ENCODE measurements at regions not wholly inside any gene's neighbourhood (a gene's known extent, or its start where the extent isn't known, plus 50 kb on each side); places are given as distances from the start of the nearest gene placed in this dataset.
A peak's percentile ranks its signal among the peaks of the same experiment; 100 is the strongest.

- H2AFZ ChIP-seq (ENCODE audit: low read length), result no peak overlapping the region
- peak overlapping the region; percentile 77 for H3K4me2 ChIP-seq (ENCODE audit: low read length)
- H3K9me2 ChIP-seq (replicated peaks; ENCODE audit: low read length), result no peaks in the 10 kb centered on the region
- ATAC-seq (peak; percentile 95), DNase-seq (peak; percentile 96)
- peak overlapping the region; percentile 33; the same call in 1 of the 2 replicates for H3K4me3 ChIP-seq (ENCODE audit: low read length)
- CTCF ChIA-PET, result interaction anchor here (0.6 kb wide), 1 partner anchor 111 kb away, joined by 3 read pairs; no protein-coding TSS in a partner anchor
- H3K36me3 ChIP-seq (ENCODE audit: low read depth, low read length), result no peaks in the 10 kb centered on the region
- H3K9me3 ChIP-seq (ENCODE audit: low read length), result no peaks in the 10 kb centered on the region
- H3K79me2 ChIP-seq (ENCODE audit: low read length), result no peaks in the 10 kb centered on the region
- POLR2A ChIA-PET (ENCODE audit: unreplicated experiment), result interaction anchor here (0.7 kb wide), 1 partner anchor 58 kb away, joined by 3 read pairs; no protein-coding TSS in a partner anchor
- intact Hi-C loops (cut with micrococcal nuclease), result loop anchor here (1.0 kb wide), 1 partner anchor 8 kb away; no protein-coding TSS in a partner anchor
- TF ChIP-seq EZH2phosphoT487 (IDR thresholded peaks at IDR 0.05; ENCODE audit: borderline replicate concordance, low read length), result no peak
- no peak for TF ChIP-seq EZH2 (IDR thresholded peaks at IDR 0.05; ENCODE audit: low read length, unreplicated experiment)
- TF ChIP-seq CTCF (conservative IDR thresholded peaks at IDR 0.05; ENCODE audit: low read depth, low read length), result no peak
- TSS peak; percentile 88 for BruUV-seq (replicated peaks)
- peak overlapping the region; percentile 68 for H3K9ac ChIP-seq (ENCODE audit: low read length)
- H3K27me3 ChIP-seq (ENCODE audit: low read length), result no peaks in the 10 kb centered on the region
- H4K20me1 ChIP-seq (ENCODE audit: low read length), result no peaks in the 10 kb centered on the region
- H3K4me1 ChIP-seq (ENCODE audit: insufficient read depth, low read length), result peaks cover 27% of the 10 kb centered on the region
- H3F3A ChIP-seq (ENCODE audit: low read length, unreplicated experiment), result peaks cover 5% of the 10 kb centered on the region
- peak overlapping the region; percentile 96 for H3K27ac ChIP-seq (ENCODE audit: low read length)
Observed at GRCh38 chr2:37561615-37562569, 109.5 kb downstream of the CDC42EP3 start.

- no peak overlapping the region for H2AFZ ChIP-seq (ENCODE audit: low read length)
- no peak for ATAC-seq
- H4K20me1 ChIP-seq (ENCODE audit: low read length), result no peaks in the 10 kb centered on the region
- H3K4me1 ChIP-seq (ENCODE audit: insufficient read depth, low read length), result peaks cover 27% of the 10 kb centered on the region
- no peaks in the 10 kb centered on the region for H3K27me3 ChIP-seq (ENCODE audit: low read length)
- H3K9ac ChIP-seq (ENCODE audit: low read length), result no peak overlapping the region
- no peaks in the 10 kb centered on the region for H3K79me2 ChIP-seq (ENCODE audit: low read length)
- DNase-seq, result no peak
- H3K36me3 ChIP-seq (ENCODE audit: low read depth, low read length), result no peaks in the 10 kb centered on the region
- ChIA-PET POLR2A (ENCODE audit: unreplicated experiment) (no interaction called here), CTCF (no interaction called here)
- intact Hi-C loops (cut with micrococcal nuclease), result no loop called here
- BruUV-seq (replicated peaks), result no TSS peak
- no peak overlapping the region for H3K4me2 ChIP-seq (ENCODE audit: low read length)
- TF ChIP-seq EZH2phosphoT487 (IDR thresholded peaks at IDR 0.05; ENCODE audit: borderline replicate concordance, low read length), result no peak
- no peak for TF ChIP-seq EZH2 (IDR thresholded peaks at IDR 0.05; ENCODE audit: low read length, unreplicated experiment)
- no peak for TF ChIP-seq CTCF (conservative IDR thresholded peaks at IDR 0.05; ENCODE audit: low read depth, low read length)
- H3K27ac ChIP-seq (ENCODE audit: low read length), result no peak overlapping the region
- H3K9me3 ChIP-seq (ENCODE audit: low read length), result no peaks in the 10 kb centered on the region
- no peak overlapping the region for H3K4me3 ChIP-seq (ENCODE audit: low read length)
- peaks cover 5% of the 10 kb centered on the region for H3F3A ChIP-seq (ENCODE audit: low read length, unreplicated experiment)
- H3K9me2 ChIP-seq (replicated peaks; ENCODE audit: low read length), result no peaks in the 10 kb centered on the region
Observed at GRCh38 chr2:37563375-37564015, 107.9 kb downstream of the CDC42EP3 start.
